GM12878 (cell line): ENCODE measurements at regions not wholly inside any gene's neighbourhood (a gene's known extent, or its start where the extent isn't known, plus 50 kb on each side); places are given as distances from the start of the nearest gene placed in this dataset.

Experiments
- ATAC-seq: fragments of 200-7000 bp; cut with Tn5 transposase; 3 replicates; pipeline ENCODE4 v1.9.1; 2020; ENCODE audit warnings: mild to moderate bottlenecking, moderate library complexity
- BruUV-seq: library from RNA; stranded (reverse); fragments of 400-500 nt; replicated peaks from 2 replicates; lab custom pipeline; 2021; lab: Mats Ljungman, UMichigan
- CTCF ChIA-PET: fragments of 300-600 bp; sonication (Branson Sonifier 250); formaldehyde crosslinking; extraction: SDS; loops from one replicate; lab custom pipeline; 2021; ENCODE audit warnings: inconsistent platforms; lab: Yijun Ruan, JAX
- POLR2A ChIA-PET: fragments of 350-600 bp; formaldehyde crosslinking; extraction: SDS; loops from one replicate; lab custom pipeline; 2021; ENCODE audit warnings: inconsistent platforms; lab: Charles Lee
- RAD21 ChIA-PET: fragments of 300-600 bp; sonication (Branson Sonifier 250); formaldehyde crosslinking; loops from one replicate; lab custom pipeline; 2023; ENCODE audit warnings: antibody characterized with exemption; ENCODE audit not compliant: unreplicated experiment; lab: Charles Lee
- SMC1A ChIA-PET: fragments of 300-600 bp; sonication (Branson Sonifier 250); formaldehyde crosslinking; loops from one replicate; lab custom pipeline; 2023; ENCODE audit not compliant: unreplicated experiment, uncharacterized antibody; lab: Charles Lee
- DNase-seq: peaks from one replicate; pipeline ENCODE4 v3.0.0-alpha.2; 2011; ENCODE audit warnings: low read depth, low spot score
- FAIRE-seq: peaks from 3 replicates; lab custom pipeline; 2011; peaks lifted over from hg19 to GRCh38; lab: Jason Lieb, UNC
- H2AFZ ChIP-seq: 2 replicates; pipeline ENCODE4 v1.6.0; 2011; ENCODE audit warnings: low read depth, low read length, control low read depth; ENCODE audit not compliant: control insufficient read depth
- H3K27ac ChIP-seq: 2 replicates; pipeline ENCODE4 v1.5.1; 2011; ENCODE audit warnings: control low read depth; ENCODE audit not compliant: control insufficient read depth, insufficient read depth
- H3K27me3 ChIP-seq, 2 experiments: replicated peaks in 1 of 2; 2 replicates each; pipeline versions ENCODE4 v1.6.0 to v1.6.1; 2011; ENCODE audit warnings: low read length in 1 of 2; ENCODE audit not compliant: control insufficient read depth in 2 of 2, insufficient read depth in 2 of 2
- H3K36me3 ChIP-seq, 2 experiments: 2 replicates each; pipeline ENCODE4 v1.5.1; 2011; ENCODE audit warnings: low read length in 1 of 2; ENCODE audit not compliant: control insufficient read depth in 2 of 2, insufficient read depth in 2 of 2
- H3K4me1 ChIP-seq: 2 replicates; pipeline ENCODE4 v1.6.1; 2011; ENCODE audit warnings: mild to moderate bottlenecking, low read length, moderate library complexity, mixed read lengths; ENCODE audit not compliant: control insufficient read depth, insufficient read depth
- H3K4me2 ChIP-seq: 2 replicates; pipeline ENCODE4 v1.6.0; 2011; ENCODE audit warnings: control low read depth; ENCODE audit not compliant: control insufficient read depth, insufficient read depth
- H3K4me3 ChIP-seq: fragments of 200-600 bp; sonication (generic); 2 replicates; pipeline ENCODE4 v1.5.1; 2016
- H3K79me2 ChIP-seq: 2 replicates; pipeline ENCODE4 v1.6.0; 2011; ENCODE audit warnings: low read length; ENCODE audit not compliant: control insufficient read depth, insufficient read depth
- H3K9ac ChIP-seq: 2 replicates; pipeline ENCODE4 v1.8.0; 2011; ENCODE audit warnings: low read length, control low read depth, mixed read lengths; ENCODE audit not compliant: control insufficient read depth, insufficient read depth
- H3K9me3 ChIP-seq: replicated peaks from 3 replicates; pipeline ENCODE4 v1.5.1; 2011; ENCODE audit warnings: mild to moderate bottlenecking, low read length; ENCODE audit not compliant: control insufficient read depth, insufficient read depth
- H4K20me1 ChIP-seq: 2 replicates; pipeline ENCODE4 v1.6.0; 2011; ENCODE audit not compliant: control insufficient read depth, insufficient read depth
- ASH2L ChIP-seq: fragments of 300-600, 200-600 bp; sonication (generic); IDR thresholded peaks from 2 replicates; pipeline ENCODE4 v1.6.1; 2017; ENCODE audit warnings: low read depth, mild to moderate bottlenecking, borderline replicate concordance
- BACH1 ChIP-seq: fragments of 450-650 bp; IDR thresholded peaks from 2 replicates; pipeline ENCODE4 v1.6.1; 2017; ENCODE audit warnings: mild to moderate bottlenecking, borderline replicate concordance
- BCL11A ChIP-seq: IDR thresholded peaks from 2 replicates; pipeline ENCODE4 v1.6.1; 2011; ENCODE audit warnings: low read depth, low read length
- BHLHE40 ChIP-seq, 2 experiments: fragments of 450-650 bp in 1 of 2; IDR thresholded peaks; 2 replicates each; pipeline ENCODE4 v1.6.1; 2011 to 2017; ENCODE audit warnings: low read depth in 2 of 2, borderline replicate concordance in 1 of 2, improper control_type of control experiment in 1 of 2, low read length in 1 of 2, mild to moderate bottlenecking in 1 of 2
- BMI1 ChIP-seq: fragments of 450-650 bp; IDR thresholded peaks from 2 replicates; pipeline ENCODE4 v1.6.1; 2016; ENCODE audit warnings: mild to moderate bottlenecking, moderate library complexity, borderline replicate concordance
- CBX5 ChIP-seq: sonication (generic); IDR thresholded peaks from 2 replicates; pipeline ENCODE4 v1.6.1; 2016; ENCODE audit warnings: low read depth, moderate library complexity, mild to moderate bottlenecking, inconsistent platforms
- CEBPB ChIP-seq, 2 experiments: fragments of 150-350 bp in 1 of 2; IDR thresholded peaks; 2 replicates each; pipeline ENCODE4 v1.6.1; 2012 to 2014; ENCODE audit warnings: low read depth in 2 of 2, low read length in 2 of 2, borderline replicate concordance in 1 of 2, inconsistent platforms in 1 of 2
- FOS ChIP-seq: IDR thresholded peaks from 3 replicates; pipeline ENCODE4 v1.6.1; 2011; ENCODE audit warnings: borderline replicate concordance; ENCODE audit not compliant: insufficient read length; ENCODE audit errors: extremely low read depth
- FOXM1 ChIP-seq: IDR thresholded peaks from 2 replicates; pipeline ENCODE4 v1.6.1; 2012; ENCODE audit warnings: low read depth, mild to moderate bottlenecking, inconsistent platforms, low read length, moderate library complexity
- HDGF ChIP-seq: fragments of 450-650 bp; IDR thresholded peaks from 2 replicates; pipeline ENCODE4 v1.6.1; 2016; ENCODE audit warnings: antibody characterized with exemption
- JUNB ChIP-seq: IDR thresholded peaks from 2 replicates; pipeline ENCODE4 v1.6.1; 2016; ENCODE audit warnings: antibody characterized with exemption, mild to moderate bottlenecking
- KLF5 ChIP-seq: fragments of 450-650 bp; IDR thresholded peaks from 2 replicates; pipeline ENCODE4 v1.6.1; 2014; ENCODE audit warnings: mild to moderate bottlenecking; ENCODE audit not compliant: partially characterized antibody
- MTA2 ChIP-seq: fragments of 450-650 bp; IDR thresholded peaks from 2 replicates; pipeline ENCODE4 v1.6.1; 2016; ENCODE audit warnings: low read depth, mild to moderate bottlenecking, moderate library complexity
- MTA3 ChIP-seq: IDR thresholded peaks from 2 replicates; pipeline ENCODE4 v1.6.1; 2012; ENCODE audit warnings: low read length, inconsistent platforms, borderline replicate concordance
- PRDM15 ChIP-seq: fragments of 450-650 bp; formaldehyde crosslinking; IDR thresholded peaks from 2 replicates; pipeline ENCODE4 v1.4.0; 2020; ENCODE audit warnings: mild to moderate bottlenecking, moderate library complexity
- RAD51 ChIP-seq: fragments of 450-650 bp; IDR thresholded peaks from 2 replicates; pipeline ENCODE4 v1.6.1; 2016; ENCODE audit warnings: moderate library complexity, mild to moderate bottlenecking, inconsistent platforms
- RFX5 ChIP-seq: IDR thresholded peaks from 2 replicates; pipeline ENCODE4 v1.6.1; 2011; ENCODE audit warnings: low read depth, low read length, improper control_type of control experiment
- SP1 ChIP-seq: IDR thresholded peaks from one replicate; pipeline ENCODE4 v1.6.1; 2011; ENCODE audit warnings: low read depth, low read length
- ZSCAN29 ChIP-seq: fragments of 450-650 bp; IDR thresholded peaks from 2 replicates; pipeline ENCODE4 v1.6.1; 2017; ENCODE audit warnings: mild to moderate bottlenecking, moderate library complexity
- WGBS: methylation state at CpG from one replicate; pipeline ENCODE4 v1.1.6; 2016; ENCODE audit warnings: low lambda C conversion rate; ENCODE audit not compliant: insufficient replicate concordance, insufficient coverage; ENCODE audit errors: missing lambda C conversion rate; 5-methylcytosine and 5-hydroxymethylcytosine counted together
- in situ Hi-C: fragments of 300-500 bp; cut with MboI; formaldehyde crosslinking; loops from 9 replicates; pipeline ENCODE4 v1.14.3; 2018; ENCODE audit warnings: mixed read lengths
- intact Hi-C: fragments of 100-400 bp; cut with micrococcal nuclease; formaldehyde crosslinking; loops from one replicate; pipeline ENCODE4 v1.14.2; 2022; ENCODE audit not compliant: unreplicated experiment
- TF ChIP-seq, protein P1 (sequence below): fragments of 450-650 bp; IDR thresholded peaks from 2 replicates; pipeline ENCODE4 v1.6.1; 2014; ENCODE audit warnings: mild to moderate bottlenecking
- TF ChIP-seq, protein P2 (sequence below): fragments of 450-650 bp; IDR thresholded peaks from 2 replicates; pipeline ENCODE4 v1.6.1; 2016; ENCODE audit warnings: mild to moderate bottlenecking

DNA sequence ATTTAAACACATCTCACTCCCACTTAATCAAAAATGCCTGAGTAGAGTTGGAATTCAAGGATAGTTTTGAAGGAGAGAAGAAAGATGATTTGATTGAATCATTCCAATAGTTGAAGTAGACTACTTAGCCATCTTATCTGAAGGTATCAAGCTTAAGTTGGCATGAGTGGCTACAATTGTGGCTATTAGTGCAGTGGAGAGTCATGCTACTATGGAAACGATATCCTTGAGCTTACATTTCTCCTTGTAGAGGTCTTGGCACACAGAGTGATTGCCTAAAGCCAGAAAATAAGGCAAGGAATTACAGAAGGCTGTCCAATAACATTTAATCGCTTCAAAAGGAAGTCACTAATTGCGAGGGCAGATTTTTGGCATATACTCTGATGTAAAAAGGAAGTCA lies 1022.7 kb downstream of the IGSF11 start (continued):
- TF ChIP-seq PRDM15 (CRISPR knock-in tag) (no peak), BACH1 (no peak), HDGF (no peak), BMI1 (no peak), FOXM1 (no peak), ZSCAN29 (no peak)

- ChIA-PET POLR2A (no interaction called here), CTCF (no interaction called here), SMC1A (interaction anchor here (0.6 kb wide), 1 partner anchor 549 kb away, joined by 3 read pairs; no protein-coding TSS in a partner anchor), RAD21 (no interaction called here)
- ATAC-seq (no peak), DNase-seq (no peak), FAIRE-seq (no peak)
- no TSS peak for BruUV-seq
- Histone ChIP-seq H3K4me2 (no peak overlapping the region), H2AFZ (no peak overlapping the region), H4K20me1 (no peaks in the 10 kb centered on the region), H3K27me3 (no peaks in the 10 kb centered on the region), H3K27ac (no peak overlapping the region), H3K36me3 (no peaks in the 10 kb centered on the region), H3K79me2 (no peaks in the 10 kb centered on the region), H3K4me1 (no peaks in the 10 kb centered on the region), H3K9me3 (no peaks in the 10 kb centered on the region), H3K9ac (no peak overlapping the region), H3K4me3 (no peak overlapping the region)
- intact Hi-C loops (no loop called here), in situ Hi-C loops (no loop called here)
- WGBS = 0% methylated on average over 2 of the region's 2 CpGs
- TF ChIP-seq, protein P1, sequence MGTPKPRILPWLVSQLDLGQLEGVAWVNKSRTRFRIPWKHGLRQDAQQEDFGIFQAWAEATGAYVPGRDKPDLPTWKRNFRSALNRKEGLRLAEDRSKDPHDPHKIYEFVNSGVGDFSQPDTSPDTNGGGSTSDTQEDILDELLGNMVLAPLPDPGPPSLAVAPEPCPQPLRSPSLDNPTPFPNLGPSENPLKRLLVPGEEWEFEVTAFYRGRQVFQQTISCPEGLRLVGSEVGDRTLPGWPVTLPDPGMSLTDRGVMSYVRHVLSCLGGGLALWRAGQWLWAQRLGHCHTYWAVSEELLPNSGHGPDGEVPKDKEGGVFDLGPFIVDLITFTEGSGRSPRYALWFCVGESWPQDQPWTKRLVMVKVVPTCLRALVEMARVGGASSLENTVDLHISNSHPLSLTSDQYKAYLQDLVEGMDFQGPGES = no peak
- TF ChIP-seq RAD51 (no peak), CEBPB (IDR thresholded peaks at IDR 0.05; ENCODE audit: borderline replicate concordance in 1 of 2, low read depth in 2 of 2, low read length in 2 of 2) (no peak), CBX5 (no peak), RFX5 (no peak), ASH2L (no peak), BACH1 (no peak), JUNB (no peak), BHLHE40 (IDR thresholded peaks at IDR 0.05; ENCODE audit: borderline replicate concordance in 1 of 2, low read depth in 2 of 2, low read length in 1 of 2) (no peak), FOS (no peak), MTA2 (no peak), MTA3 (no peak), KLF5 (no peak), SP1 (no peak), BCL11A (no peak)
- TF ChIP-seq, protein P2, sequence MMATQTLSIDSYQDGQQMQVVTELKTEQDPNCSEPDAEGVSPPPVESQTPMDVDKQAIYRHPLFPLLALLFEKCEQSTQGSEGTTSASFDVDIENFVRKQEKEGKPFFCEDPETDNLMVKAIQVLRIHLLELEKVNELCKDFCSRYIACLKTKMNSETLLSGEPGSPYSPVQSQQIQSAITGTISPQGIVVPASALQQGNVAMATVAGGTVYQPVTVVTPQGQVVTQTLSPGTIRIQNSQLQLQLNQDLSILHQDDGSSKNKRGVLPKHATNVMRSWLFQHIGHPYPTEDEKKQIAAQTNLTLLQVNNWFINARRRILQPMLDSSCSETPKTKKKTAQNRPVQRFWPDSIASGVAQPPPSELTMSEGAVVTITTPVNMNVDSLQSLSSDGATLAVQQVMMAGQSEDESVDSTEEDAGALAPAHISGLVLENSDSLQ = no peak
Measured at GRCh38 chr3:118029049-118029448, 1005.6 kb downstream of the IGSF11 start.
